Endothelial cell (in vitro differentiated cells): ENCODE measurements at regions not wholly inside any gene's neighbourhood (a gene's known extent, or its start where the extent isn't known, plus 50 kb on each side); places are given as distances from the start of the nearest gene placed in this dataset.

Experiments used
- DNase-seq: peaks from one replicate; pipeline ENCODE4 v3.0.0; 2021; ENCODE audit warnings: low spot score
- H3K27ac Mint-ChIP-seq: one replicate; pipeline ENCODE4 v1.8.0; 2021; ENCODE audit warnings: mixed read lengths, inconsistent platforms; ENCODE audit not compliant: unreplicated experiment
- H3K27me3 Mint-ChIP-seq: one replicate; pipeline ENCODE4 v1.8.0; 2021; ENCODE audit warnings: mild to moderate bottlenecking, moderate library complexity, mixed read lengths, inconsistent platforms; ENCODE audit not compliant: unreplicated experiment
- H3K36me3 Mint-ChIP-seq: one replicate; pipeline ENCODE4 v1.8.0; 2021; ENCODE audit warnings: mild to moderate bottlenecking, low read depth, mixed read lengths, inconsistent platforms; ENCODE audit not compliant: unreplicated experiment
- H3K4me1 Mint-ChIP-seq: one replicate; pipeline ENCODE4 v1.8.0; 2021; ENCODE audit warnings: mild to moderate bottlenecking, mixed read lengths, inconsistent platforms; ENCODE audit not compliant: unreplicated experiment
- H3K4me3 Mint-ChIP-seq: one replicate; pipeline ENCODE4 v1.8.0; 2021; ENCODE audit warnings: mild to moderate bottlenecking, mixed read lengths, inconsistent platforms; ENCODE audit not compliant: unreplicated experiment
- H3K9me3 Mint-ChIP-seq: one replicate; pipeline ENCODE4 v1.8.0; 2021; ENCODE audit warnings: mixed read lengths, inconsistent platforms; ENCODE audit not compliant: unreplicated experiment
- CTCF ChIP-seq: fragments of 200-600 bp; sonication (generic); IDR thresholded peaks from one replicate; pipeline ENCODE4 v1.5.0; 2021; ENCODE audit warnings: antibody characterized with exemption; ENCODE audit not compliant: unreplicated experiment

- no peaks in the 10 kb centered on the region for H3K27me3 Mint-ChIP-seq
- no peak for TF ChIP-seq CTCF
- no peak for DNase-seq
- H3K9me3 Mint-ChIP-seq = peaks cover 11% of the 10 kb centered on the region
- H3K27ac Mint-ChIP-seq = no peak overlapping the region
- H3K4me1 Mint-ChIP-seq = no peaks in the 10 kb centered on the region
- H3K4me3 Mint-ChIP-seq = no peak overlapping the region
- no peaks in the 10 kb centered on the region for H3K36me3 Mint-ChIP-seq
Measured at GRCh38 chr1:5667513-5668325, 324.5 kb downstream of the NPHP4 start.

GRCh38 chr1:5664906-5665875, 327.0 kb downstream of the NPHP4 start:
- H3K27ac Mint-ChIP-seq = no peak overlapping the region
- DNase-seq = no peak
- no peak for TF ChIP-seq CTCF
- H3K4me3 Mint-ChIP-seq = no peak overlapping the region
- no peaks in the 10 kb centered on the region for H3K4me1 Mint-ChIP-seq
- H3K9me3 Mint-ChIP-seq = peaks cover 5% of the 10 kb centered on the region
- H3K27me3 Mint-ChIP-seq = peaks cover 2% of the 10 kb centered on the region
- no peaks in the 10 kb centered on the region for H3K36me3 Mint-ChIP-seq

- H3K27ac Mint-ChIP-seq = no peak overlapping the region
Measured at GRCh38 chr1:5664081-5664768, 328.0 kb downstream of the NPHP4 start.

GRCh38 chr1:5662744-5663126, 329.5 kb downstream of the NPHP4 start:
- Mint-ChIP-seq H3K27me3 (peaks cover 6% of the 10 kb centered on the region), H3K4me1 (no peaks in the 10 kb centered on the region), H3K27ac (no peak overlapping the region), H3K4me3 (no peak overlapping the region), H3K36me3 (no peaks in the 10 kb centered on the region), H3K9me3 (no peaks in the 10 kb centered on the region)
- no peak for TF ChIP-seq CTCF
- no peak for DNase-seq

More at GRCh38 chr1:5664081-5664768, 328.0 kb downstream of the NPHP4 start:
- H3K4me1 Mint-ChIP-seq = no peaks in the 10 kb centered on the region
- peaks cover 2% of the 10 kb centered on the region for H3K27me3 Mint-ChIP-seq
- DNase-seq = no peak
- no peak overlapping the region for H3K4me3 Mint-ChIP-seq
- peaks cover 5% of the 10 kb centered on the region for H3K9me3 Mint-ChIP-seq
- no peaks in the 10 kb centered on the region for H3K36me3 Mint-ChIP-seq
- TF ChIP-seq CTCF = no peak
